HG03571 (cell line): ENCODE measurements at regions not wholly inside any gene's neighbourhood (a gene's known extent, or its start where the extent isn't known, plus 50 kb on each side); places are given as distances from the start of the nearest gene placed in this dataset.

Experiments used
- ATAC-seq: cut with Tn5 transposase; IDR thresholded peaks from one replicate; pipeline ENCODE4 v1.9.1; 2021; ENCODE audit not compliant: unreplicated experiment

GRCh38 chr13:60797112-60797511, 400.1 kb downstream of the TDRD3 start:
- ATAC-seq = no peak

GRCh38 chr13:60794751-60795150, 397.7 kb downstream of the TDRD3 start:
- no peak for ATAC-seq

- no peak for ATAC-seq
These were observed 393.6 kb downstream of the TDRD3 start for GRCh38 chr13:60790620-60791019.

- ATAC-seq = no peak
These were observed 391.3 kb downstream of the TDRD3 start for GRCh38 chr13:60788156-60788829.

- no peak for ATAC-seq
These were observed 390.1 kb downstream of the TDRD3 start for GRCh38 chr13:60787083-60787482.

- ATAC-seq = no peak
These were observed 375.7 kb downstream of the TDRD3 start for GRCh38 chr13:60772726-60773125.

GRCh38 chr13:60765700-60766411, 368.8 kb downstream of the TDRD3 start:
- no peak for ATAC-seq

GRCh38 chr13:60759499-60759898, 362.5 kb downstream of the TDRD3 start:
- ATAC-seq = no peak

- ATAC-seq = no peak
These were observed 361.6 kb downstream of the TDRD3 start for GRCh38 chr13:60758637-60759036.

GRCh38 chr13:60757501-60758215, 360.6 kb downstream of the TDRD3 start:
- no peak for ATAC-seq

- no peak for ATAC-seq
These were observed 359.3 kb downstream of the TDRD3 start for GRCh38 chr13:60756306-60756705.

- no peak for ATAC-seq
These were observed 358.6 kb downstream of the TDRD3 start for GRCh38 chr13:60755380-60756163.

- no peak for ATAC-seq
These were observed 357.4 kb downstream of the TDRD3 start for GRCh38 chr13:60754211-60755090.

- ATAC-seq = no peak
These were observed 356.6 kb downstream of the TDRD3 start for GRCh38 chr13:60753641-60754040.

- ATAC-seq = no peak
These were observed 348.3 kb downstream of the TDRD3 start for GRCh38 chr13:60745343-60745742.

- ATAC-seq = no peak
These were observed 336.9 kb downstream of the TDRD3 start for GRCh38 chr13:60733933-60734332.

GRCh38 chr13:60727140-60727539, 330.1 kb downstream of the TDRD3 start:
- ATAC-seq = no peak

GRCh38 chr13:60721063-60721462, 324.0 kb downstream of the TDRD3 start:
- ATAC-seq = no peak

GRCh38 chr13:60720590-60720989, 323.6 kb downstream of the TDRD3 start:
- ATAC-seq = no peak

- ATAC-seq = no peak
These were observed 319.3 kb downstream of the TDRD3 start for GRCh38 chr13:60716313-60716712.
